ENCODE measurements at regions not wholly inside any gene's neighbourhood (a gene's known extent, or its start where the extent isn't known, plus 50 kb on each side); places are given as distances from the start of the nearest gene placed in this dataset.

GRCh38 chr4:160235285-160235684 lies 1132.4 kb downstream of the RAPGEF2 start:
- no peak overlapping the region for H3K4me3 ChIP-seq (ENCODE audit: insufficient read depth, low read length)
- no peaks in the 10 kb centered on the region for H3K9me3 ChIP-seq (ENCODE audit: low read depth, low read length)
- no peak overlapping the region for H3K27ac ChIP-seq (ENCODE audit: low read depth, low read length)
- no peak overlapping the region for H2AFZ ChIP-seq (ENCODE audit: low read length)
- H3K79me2 ChIP-seq (ENCODE audit: insufficient read depth, low read length), result no peaks in the 10 kb centered on the region
- TF ChIP-seq, protein P1, sequence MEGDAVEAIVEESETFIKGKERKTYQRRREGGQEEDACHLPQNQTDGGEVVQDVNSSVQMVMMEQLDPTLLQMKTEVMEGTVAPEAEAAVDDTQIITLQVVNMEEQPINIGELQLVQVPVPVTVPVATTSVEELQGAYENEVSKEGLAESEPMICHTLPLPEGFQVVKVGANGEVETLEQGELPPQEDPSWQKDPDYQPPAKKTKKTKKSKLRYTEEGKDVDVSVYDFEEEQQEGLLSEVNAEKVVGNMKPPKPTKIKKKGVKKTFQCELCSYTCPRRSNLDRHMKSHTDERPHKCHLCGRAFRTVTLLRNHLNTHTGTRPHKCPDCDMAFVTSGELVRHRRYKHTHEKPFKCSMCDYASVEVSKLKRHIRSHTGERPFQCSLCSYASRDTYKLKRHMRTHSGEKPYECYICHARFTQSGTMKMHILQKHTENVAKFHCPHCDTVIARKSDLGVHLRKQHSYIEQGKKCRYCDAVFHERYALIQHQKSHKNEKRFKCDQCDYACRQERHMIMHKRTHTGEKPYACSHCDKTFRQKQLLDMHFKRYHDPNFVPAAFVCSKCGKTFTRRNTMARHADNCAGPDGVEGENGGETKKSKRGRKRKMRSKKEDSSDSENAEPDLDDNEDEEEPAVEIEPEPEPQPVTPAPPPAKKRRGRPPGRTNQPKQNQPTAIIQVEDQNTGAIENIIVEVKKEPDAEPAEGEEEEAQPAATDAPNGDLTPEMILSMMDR (IDR thresholded peaks at IDR 0.05; ENCODE audit: extremely low read depth, low read depth, low read length), result no peak
- H3K36me3 ChIP-seq (ENCODE audit: insufficient read depth, low read length), result no peaks in the 10 kb centered on the region
- H3K4me2 ChIP-seq (ENCODE audit: insufficient read depth, low read length), result no peak overlapping the region
- no peaks in the 10 kb centered on the region for H3K27me3 ChIP-seq (ENCODE audit: insufficient read depth, low read length)
- DNase-seq (ENCODE audit: insufficient read length, low spot score, missing footprints), result no peak
- H3K4me1 ChIP-seq (ENCODE audit: insufficient read depth, low read length), result no peaks in the 10 kb centered on the region
- H4K20me1 ChIP-seq (ENCODE audit: insufficient read depth, low read length), result no peaks in the 10 kb centered on the region

- Histone ChIP-seq H2AFZ (ENCODE audit: low read length) (no peak overlapping the region), H4K20me1 (ENCODE audit: insufficient read depth, low read length) (no peaks in the 10 kb centered on the region), H3K36me3 (ENCODE audit: insufficient read depth, low read length) (no peaks in the 10 kb centered on the region), H3K27me3 (ENCODE audit: insufficient read depth, low read length) (no peaks in the 10 kb centered on the region), H3K4me2 (ENCODE audit: insufficient read depth, low read length) (no peak overlapping the region), H3K4me1 (ENCODE audit: insufficient read depth, low read length) (no peaks in the 10 kb centered on the region), H3K27ac (ENCODE audit: low read depth, low read length) (no peak overlapping the region), H3K4me3 (ENCODE audit: insufficient read depth, low read length) (no peak overlapping the region), H3K9me3 (ENCODE audit: low read depth, low read length) (no peaks in the 10 kb centered on the region), H3K79me2 (ENCODE audit: insufficient read depth, low read length) (no peaks in the 10 kb centered on the region)
- TF ChIP-seq, protein P1 (IDR thresholded peaks at IDR 0.05; ENCODE audit: extremely low read depth, low read depth, low read length), result no peak
- peak; percentile 22 for DNase-seq (ENCODE audit: insufficient read length, low spot score, missing footprints)
Observed at GRCh38 chr4:160235771-160236170, 1132.9 kb downstream of the RAPGEF2 start.

DNA sequence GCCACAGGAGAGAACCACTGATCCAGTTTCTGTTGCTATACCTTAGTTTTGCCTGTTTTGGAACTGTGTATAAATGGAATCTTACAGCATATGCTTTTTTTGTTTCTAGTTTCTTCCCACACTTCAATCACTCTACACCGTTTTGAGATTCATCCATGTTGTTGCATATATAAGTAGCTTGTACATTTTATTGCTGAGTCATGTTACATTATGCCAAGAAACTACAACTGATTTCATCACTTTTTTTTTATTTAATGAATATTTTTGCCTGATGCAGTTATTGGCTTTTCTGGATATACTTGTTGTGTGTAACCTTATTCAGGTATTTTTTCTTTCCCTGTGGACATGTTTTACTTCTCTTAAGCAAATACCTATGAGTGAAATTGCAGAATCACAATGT lies 1135.9 kb downstream of the RAPGEF2 start:
- Histone ChIP-seq H3K4me3 (ENCODE audit: insufficient read depth, low read length) (no peak overlapping the region), H2AFZ (ENCODE audit: low read length) (no peak overlapping the region), H3K27ac (ENCODE audit: low read depth, low read length) (no peak overlapping the region), H3K79me2 (ENCODE audit: insufficient read depth, low read length) (no peaks in the 10 kb centered on the region), H3K4me1 (ENCODE audit: insufficient read depth, low read length) (no peaks in the 10 kb centered on the region), H3K36me3 (ENCODE audit: insufficient read depth, low read length) (no peaks in the 10 kb centered on the region), H3K4me2 (ENCODE audit: insufficient read depth, low read length) (no peak overlapping the region), H4K20me1 (ENCODE audit: insufficient read depth, low read length) (no peaks in the 10 kb centered on the region), H3K27me3 (ENCODE audit: insufficient read depth, low read length) (no peaks in the 10 kb centered on the region), H3K9me3 (ENCODE audit: low read depth, low read length) (no peaks in the 10 kb centered on the region)
- TF ChIP-seq, protein P1 (IDR thresholded peaks at IDR 0.05; ENCODE audit: extremely low read depth, low read depth, low read length), result no peak
- DNase-seq (ENCODE audit: insufficient read length, low spot score, missing footprints), result no peak

DNA sequence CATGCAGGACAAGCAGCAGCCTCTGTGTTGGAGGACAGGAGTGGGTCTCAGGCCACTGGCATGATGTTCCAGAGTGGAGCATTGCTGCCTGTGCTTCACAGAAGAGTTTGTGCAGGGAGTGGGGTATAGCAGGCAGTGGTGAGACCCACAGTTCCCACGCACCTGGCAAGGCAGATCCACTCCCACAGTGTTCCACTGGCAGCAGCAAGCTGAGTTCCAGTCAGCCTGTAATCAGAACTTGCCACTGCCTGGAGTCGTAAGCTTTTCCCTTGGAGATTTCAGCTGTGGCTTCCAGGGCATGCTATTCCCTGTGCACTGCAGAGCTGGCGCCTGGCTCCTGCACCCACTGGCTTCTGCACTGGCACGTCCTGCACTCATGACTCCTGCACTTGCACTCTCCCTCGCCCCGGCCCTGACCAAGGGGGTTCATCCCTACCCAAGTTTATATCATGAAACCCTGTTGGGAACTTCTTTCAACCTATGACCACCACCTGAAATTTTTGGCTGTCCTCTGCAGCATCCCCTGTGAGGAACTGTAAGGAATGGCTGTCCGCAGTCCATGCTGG lies 1144.3 kb downstream of the RAPGEF2 start:
- Histone ChIP-seq H4K20me1 (ENCODE audit: insufficient read depth, low read length) (no peaks in the 10 kb centered on the region), H3K9me3 (ENCODE audit: low read depth, low read length) (no peaks in the 10 kb centered on the region), H3K27ac (ENCODE audit: low read depth, low read length) (no peak overlapping the region), H3K27me3 (ENCODE audit: insufficient read depth, low read length) (no peaks in the 10 kb centered on the region), H3K79me2 (ENCODE audit: insufficient read depth, low read length) (no peaks in the 10 kb centered on the region), H3K4me1 (ENCODE audit: insufficient read depth, low read length) (no peaks in the 10 kb centered on the region), H2AFZ (ENCODE audit: low read length) (no peak overlapping the region), H3K4me2 (ENCODE audit: insufficient read depth, low read length) (no peak overlapping the region), H3K4me3 (ENCODE audit: insufficient read depth, low read length) (no peak overlapping the region), H3K36me3 (ENCODE audit: insufficient read depth, low read length) (no peaks in the 10 kb centered on the region)
- TF ChIP-seq, protein P1 (IDR thresholded peaks at IDR 0.05; ENCODE audit: extremely low read depth, low read depth, low read length), result no peak
- DNase-seq (ENCODE audit: insufficient read length, low spot score, missing footprints), result peak; percentile 22
